CD14-positive monocyte (primary cell): ENCODE measurements at regions not wholly inside any gene's neighbourhood (a gene's known extent, or its start where the extent isn't known, plus 50 kb on each side); places are given as distances from the start of the nearest gene placed in this dataset.

Experiments
- DNase-seq, 3 donors: peaks; one replicate each; pipeline ENCODE4 v3.0.0-alpha.2; 2011 to 2022
- H2AFZ ChIP-seq: 2 replicates; pipeline ENCODE4 v1.6.0; 2012; ENCODE audit warnings: mild to moderate bottlenecking, low read depth, low read length, inconsistent platforms; ENCODE audit not compliant: insufficient read depth, poor library complexity, severe bottlenecking
- H3K27ac ChIP-seq, 2 donors: 1 replicate in 1 of 2; 2 replicates in 1 of 2; pipeline ENCODE4 v1.5.1; 2012 to 2013; ENCODE audit warnings: low read length in 2 of 2, control low read depth in 1 of 2, inconsistent platforms in 1 of 2, low read depth in 1 of 2, mild to moderate bottlenecking in 1 of 2
- H3K27me3 ChIP-seq, 2 donors: one replicate each; pipeline versions ENCODE4 v1.6.0 to v1.6.1; 2011 to 2013; ENCODE audit warnings: low read length in 2 of 2; ENCODE audit not compliant: control insufficient read depth in 2 of 2, insufficient read depth in 2 of 2
- H3K36me3 ChIP-seq, 2 donors: replicated peaks in 1 of 2; 1 replicate in 1 of 2; 2 replicates in 1 of 2; pipeline versions ENCODE4 v1.5.1 to v1.6.1; 2012 to 2013; ENCODE audit warnings: low read length in 2 of 2, control low read depth in 1 of 2, inconsistent platforms in 1 of 2, mild to moderate bottlenecking in 1 of 2; ENCODE audit not compliant: insufficient read depth in 2 of 2, control insufficient read depth in 1 of 2
- H3K4me1 ChIP-seq, 2 donors: 1 replicate in 1 of 2; 2 replicates in 1 of 2; pipeline versions ENCODE4 v1.5.1 to v1.6.1; 2012 to 2013; ENCODE audit warnings: low read length in 2 of 2, control low read depth in 1 of 2, inconsistent platforms in 1 of 2, mild to moderate bottlenecking in 1 of 2, moderate library complexity in 1 of 2; ENCODE audit not compliant: insufficient read depth in 2 of 2, control insufficient read depth in 1 of 2
- H3K4me2 ChIP-seq: replicated peaks from 2 replicates; pipeline ENCODE3; 2012; ENCODE audit warnings: low read length, moderate library complexity, mild to moderate bottlenecking; ENCODE audit not compliant: poor library complexity, severe bottlenecking; ENCODE audit errors: extremely low read depth
- H3K4me3 ChIP-seq, 3 experiments: fragments of 200-600 bp in 1 of 3; sonication (generic) in 1 of 3; replicated peaks in 1 of 3; 1 replicate in 2 of 3; 2 replicates in 1 of 3; pipeline ENCODE4 v1.5.1; 2011 to 2013; ENCODE audit warnings: low read length in 3 of 3, mild to moderate bottlenecking in 3 of 3, control low read depth in 2 of 3, low read depth in 2 of 3, inconsistent platforms in 1 of 3, moderate library complexity in 1 of 3
- H3K79me2 ChIP-seq: 2 replicates; pipeline ENCODE4 v1.6.0; 2012; ENCODE audit warnings: mild to moderate bottlenecking, control low read depth, inconsistent platforms, low read length, moderate library complexity; ENCODE audit not compliant: insufficient read depth
- H3K9ac ChIP-seq: 2 replicates; pipeline ENCODE4 v1.6.0; 2017; ENCODE audit warnings: low read length, mild to moderate bottlenecking; ENCODE audit not compliant: insufficient read depth, poor library complexity, severe bottlenecking
- H3K9me3 ChIP-seq, 2 donors: replicated peaks in 1 of 2; 1 replicate in 1 of 2; 2 replicates in 1 of 2; pipeline versions ENCODE4 v1.5.1 to v1.6.1; 2012 to 2013; ENCODE audit warnings: low read length in 2 of 2, control low read depth in 1 of 2; ENCODE audit not compliant: control insufficient read depth in 1 of 2, insufficient read depth in 1 of 2
- H4K20me1 ChIP-seq: 2 replicates; pipeline ENCODE4 v1.6.0; 2012; ENCODE audit warnings: mild to moderate bottlenecking, low read length, control low read depth, moderate library complexity; ENCODE audit not compliant: insufficient read depth
- H3K27ac Mint-ChIP-seq, 7 donors: one replicate each; pipeline ENCODE4 v1.8.0; 2020; ENCODE audit warnings: mild to moderate bottlenecking in 7 of 7, mixed read lengths in 7 of 7, moderate library complexity in 6 of 7, inconsistent platforms in 2 of 7
- H3K27me3 Mint-ChIP-seq, 3 donors: one replicate each; pipeline ENCODE4 v1.8.0; 2021 to 2022; ENCODE audit warnings: low read depth in 3 of 3, mild to moderate bottlenecking in 3 of 3, mixed read lengths in 3 of 3, moderate library complexity in 3 of 3, inconsistent platforms in 1 of 3
- H3K36me3 Mint-ChIP-seq, 2 donors: one replicate each; pipeline ENCODE4 v1.8.0; 2020; ENCODE audit warnings: mixed read lengths in 2 of 2, inconsistent platforms in 1 of 2, mild to moderate bottlenecking in 1 of 2
- H3K4me1 Mint-ChIP-seq: one replicate; pipeline ENCODE4 v1.8.0; 2020; ENCODE audit warnings: mild to moderate bottlenecking, mixed read lengths
- H3K4me3 Mint-ChIP-seq, 2 donors: one replicate each; pipeline ENCODE4 v1.8.0; 2020; ENCODE audit warnings: mild to moderate bottlenecking in 2 of 2, mixed read lengths in 2 of 2, moderate library complexity in 1 of 2
- H3K9me3 Mint-ChIP-seq, 7 donors: one replicate each; pipeline ENCODE4 v1.8.0; 2020 to 2022; ENCODE audit warnings: mixed read lengths in 7 of 7, mild to moderate bottlenecking in 6 of 7, moderate library complexity in 6 of 7, inconsistent platforms in 2 of 7
- CTCF ChIP-seq: fragments of 200-600 bp; IDR thresholded peaks from one replicate; pipeline ENCODE4 v1.8.0; 2022; ENCODE audit warnings: antibody characterized with exemption, mild to moderate bottlenecking
- WGBS: methylation state at CpG from one replicate; pipeline ENCODE4 v1.1.5; 2013; ENCODE audit warnings: missing lambda C conversion rate; ENCODE audit not compliant: insufficient coverage; 5-methylcytosine and 5-hydroxymethylcytosine counted together
- intact Hi-C, 2 donors: fragments of 100-400 bp; cut with micrococcal nuclease; formaldehyde crosslinking; loops; one replicate each; pipeline versions ENCODE4 v1.15.0 to v1.15.1; 2023

GRCh38 chr15:46328821-46329220, 694.0 kb downstream of the SQOR start:
- H3K27ac ChIP-seq = no peak overlapping the region
- no peaks in the 10 kb centered on the region for H3K36me3 ChIP-seq
- H3K9me3 ChIP-seq = no peaks in the 10 kb centered on the region
- no peak overlapping the region for H3K4me2 ChIP-seq
- no peaks in the 10 kb centered on the region for H3K27me3 Mint-ChIP-seq
- H4K20me1 ChIP-seq = no peaks in the 10 kb centered on the region
- H3K36me3 Mint-ChIP-seq = no peaks in the 10 kb centered on the region
- TF ChIP-seq CTCF = no peak
- H3K4me1 ChIP-seq = no peaks in the 10 kb centered on the region
- H3K4me3 Mint-ChIP-seq = no peak overlapping the region
- no peak overlapping the region for H3K4me3 ChIP-seq
- intact Hi-C loops = no loop called here
- no peak overlapping the region for H2AFZ ChIP-seq
- peaks cover 0 to 4% (median 0%) of the 10 kb centered on the region in 7 donors for H3K9me3 Mint-ChIP-seq
- H3K27ac Mint-ChIP-seq = no peak overlapping the region
- no peak overlapping the region for H3K9ac ChIP-seq
- DNase-seq = no peak
- 80% methylated on average over 1 of the region's 1 CpG for whole genome bisulfite sequencing
- no peaks in the 10 kb centered on the region for H3K79me2 ChIP-seq
- H3K27me3 ChIP-seq = no peaks in the 10 kb centered on the region
- no peaks in the 10 kb centered on the region for H3K4me1 Mint-ChIP-seq

DNA sequence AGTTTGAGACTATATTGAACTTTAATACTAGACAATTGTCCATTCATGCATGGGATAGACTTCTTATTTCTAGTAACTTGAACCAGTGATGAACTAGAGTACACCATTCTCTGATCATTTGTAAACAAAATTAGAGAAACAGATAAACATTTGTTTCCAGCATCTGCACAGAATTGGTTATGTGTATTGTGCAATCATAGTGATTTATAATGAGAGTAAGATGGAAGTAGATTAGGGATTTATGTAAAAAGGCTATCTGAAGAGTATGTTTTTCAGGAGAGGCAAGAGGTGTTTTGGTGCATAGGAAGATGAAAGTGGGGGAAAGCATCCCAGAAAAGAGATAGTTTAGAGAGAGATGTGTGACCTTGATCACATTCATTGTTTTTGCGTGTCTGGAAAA, 695.0 kb downstream of the SQOR start:
- TF ChIP-seq CTCF = no peak
- no peak overlapping the region for H3K4me3 Mint-ChIP-seq
- no peaks in the 10 kb centered on the region for H3K36me3 Mint-ChIP-seq

More for the DNA sequence above, 695.0 kb downstream of the SQOR start:
- intact Hi-C loops = no loop called here
- no peak overlapping the region for H3K4me3 ChIP-seq
- H3K79me2 ChIP-seq = no peaks in the 10 kb centered on the region
- Mint-ChIP-seq H3K27ac (no peak overlapping the region), H3K4me1 (no peaks in the 10 kb centered on the region), H3K27me3 (no peaks in the 10 kb centered on the region), H3K9me3 (peaks cover 0 to 5% (median 0%) of the 10 kb centered on the region in 7 donors)
- no peaks in the 10 kb centered on the region for H4K20me1 ChIP-seq
- H3K27ac ChIP-seq = no peak overlapping the region
- no peaks in the 10 kb centered on the region for H3K27me3 ChIP-seq
- H3K4me2 ChIP-seq = no peak overlapping the region
- H3K9me3 ChIP-seq = no peaks in the 10 kb centered on the region
- H3K4me1 ChIP-seq = no peaks in the 10 kb centered on the region
- H3K36me3 ChIP-seq = no peaks in the 10 kb centered on the region
- no peak overlapping the region for H2AFZ ChIP-seq
- DNase-seq = no peak
- WGBS = 83% methylated on average over 1 of the region's 1 CpG
- H3K9ac ChIP-seq = no peak overlapping the region
